ENCODE measurements at regions not wholly inside any gene's neighbourhood (a gene's known extent, or its start where the extent isn't known, plus 50 kb on each side); places are given as distances from the start of the nearest gene placed in this dataset.

DNA sequence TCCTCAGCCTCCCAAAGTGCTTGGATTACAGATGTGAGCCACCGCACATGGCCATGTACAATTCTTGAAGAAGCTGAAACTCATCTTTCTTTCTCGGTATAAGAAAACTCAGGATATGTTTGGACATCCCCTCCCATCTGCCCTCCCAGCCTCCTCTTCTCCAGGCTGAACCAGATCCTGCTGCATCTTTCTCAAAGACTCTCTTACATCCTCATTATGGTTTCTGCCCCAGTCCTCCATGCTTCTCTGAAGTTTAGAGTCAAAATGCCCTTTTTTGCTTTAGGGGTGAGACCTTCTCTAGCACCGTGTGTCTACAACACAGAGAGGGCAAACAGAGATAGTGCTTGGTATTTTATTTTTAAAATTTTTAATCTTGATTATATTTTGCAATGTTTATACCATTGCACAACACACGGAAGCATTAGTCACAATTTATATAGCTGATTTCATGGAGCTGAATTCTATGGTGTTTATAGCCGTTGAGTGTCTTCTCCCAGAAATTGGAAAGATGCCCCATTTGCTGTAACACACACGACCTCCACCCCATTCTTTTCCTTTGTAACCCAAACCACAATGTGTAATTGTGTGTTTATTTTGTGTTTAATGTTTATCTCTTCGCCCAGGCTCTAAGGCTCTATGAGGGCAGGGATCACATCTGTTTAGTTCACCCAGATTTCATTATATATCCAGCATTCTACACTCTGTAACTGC, 206.0 kb upstream of the TNP1 start:
- H3K4me1 Mint-ChIP-seq: peaks cover 3% of the 10 kb centered on the region
- peaks cover 6% of the 10 kb centered on the region for H3K27me3 Mint-ChIP-seq
- H3K4me3 Mint-ChIP-seq: no peak overlapping the region
- ChIA-PET CTCF (no interaction called here), POLR2A (no interaction called here)
- intact Hi-C loops (cut with DNase I, micrococcal nuclease): loop anchor here in 1 of 2 experiments (10.0 kb wide), 1 partner anchor 449 kb away; no protein-coding TSS in a partner anchor
- H3K9me3 Mint-ChIP-seq (ENCODE audit: low read depth): no peaks in the 10 kb centered on the region
- DNase-seq: no peak
- no peak overlapping the region for H3K27ac Mint-ChIP-seq
- H3K36me3 Mint-ChIP-seq (ENCODE audit: low read depth): no peaks in the 10 kb centered on the region
- ATAC-seq: no peak

DNA sequence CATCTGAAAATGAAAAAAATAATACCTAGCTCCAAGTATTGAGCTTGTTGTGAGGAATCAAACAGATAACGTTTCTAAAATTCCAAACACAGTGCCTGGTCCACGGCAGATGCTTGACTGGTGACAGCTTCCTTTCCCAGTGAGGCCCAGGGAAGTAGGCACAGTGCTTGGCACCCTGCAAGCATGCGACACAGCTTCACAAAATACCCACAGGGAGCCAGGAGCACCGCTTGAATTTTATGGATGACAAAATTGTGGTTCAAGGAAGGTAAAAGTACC, 205.1 kb upstream of the TNP1 start:
- no peak for ATAC-seq
- no peak overlapping the region for H3K4me3 Mint-ChIP-seq
- H3K9me3 Mint-ChIP-seq (ENCODE audit: low read depth): no peaks in the 10 kb centered on the region

DNA sequence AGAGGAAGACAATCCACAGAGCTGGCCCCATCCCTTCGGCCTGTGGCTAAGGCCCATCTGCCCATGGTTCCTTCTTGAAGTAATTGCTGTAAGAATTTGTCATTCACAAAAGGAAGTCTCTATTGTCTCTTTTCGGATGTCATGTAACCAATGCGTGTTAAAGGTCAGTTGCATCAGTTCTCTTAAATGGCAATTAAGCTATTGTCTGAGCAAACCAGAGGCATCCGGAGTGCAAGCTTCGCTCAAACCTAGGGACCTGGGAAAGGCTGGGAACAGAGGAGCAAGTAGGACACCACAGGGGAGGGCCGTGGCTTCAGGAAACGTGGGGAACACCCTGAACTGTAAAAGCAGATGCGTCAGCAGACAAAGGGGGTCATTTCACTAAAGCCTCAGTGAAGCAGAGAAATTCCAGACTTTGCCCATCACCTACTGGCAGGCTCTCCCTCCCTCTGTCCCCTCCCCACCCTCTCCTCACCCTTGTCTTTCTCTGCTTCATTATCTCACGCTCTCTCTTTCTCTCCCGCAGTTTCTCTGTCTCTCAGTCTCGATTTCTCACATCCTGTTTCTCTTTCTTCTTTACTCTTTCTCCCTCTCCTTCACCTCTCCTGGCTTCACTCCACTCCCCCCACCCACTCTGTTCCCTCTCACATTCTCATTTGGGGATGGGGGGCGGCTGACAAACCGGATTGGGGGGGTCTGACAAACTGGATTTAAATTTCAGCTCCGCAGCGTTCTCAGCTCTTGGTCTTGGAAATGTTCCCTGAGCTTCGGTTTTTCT, 204.6 kb upstream of the TNP1 start:
- CTCF ChIA-PET: interaction anchor here (0.7 kb wide), 1 partner anchor 395 kb away, joined by 3 read pairs; no protein-coding TSS in a partner anchor

More for the DNA sequence above, 205.1 kb upstream of the TNP1 start:
- intact Hi-C loops (cut with DNase I, micrococcal nuclease): loop anchor here in 1 of 2 experiments (10.0 kb wide), 1 partner anchor 450 kb away; no protein-coding TSS in a partner anchor
- no peak overlapping the region for H3K27ac Mint-ChIP-seq
- no peak for DNase-seq
- no peaks in the 10 kb centered on the region for H3K36me3 Mint-ChIP-seq (ENCODE audit: low read depth)
- peaks cover 3% of the 10 kb centered on the region for H3K4me1 Mint-ChIP-seq
- POLR2A ChIA-PET: no interaction called here
- peaks cover 6% of the 10 kb centered on the region for H3K27me3 Mint-ChIP-seq
- CTCF ChIA-PET: no interaction called here

DNA sequence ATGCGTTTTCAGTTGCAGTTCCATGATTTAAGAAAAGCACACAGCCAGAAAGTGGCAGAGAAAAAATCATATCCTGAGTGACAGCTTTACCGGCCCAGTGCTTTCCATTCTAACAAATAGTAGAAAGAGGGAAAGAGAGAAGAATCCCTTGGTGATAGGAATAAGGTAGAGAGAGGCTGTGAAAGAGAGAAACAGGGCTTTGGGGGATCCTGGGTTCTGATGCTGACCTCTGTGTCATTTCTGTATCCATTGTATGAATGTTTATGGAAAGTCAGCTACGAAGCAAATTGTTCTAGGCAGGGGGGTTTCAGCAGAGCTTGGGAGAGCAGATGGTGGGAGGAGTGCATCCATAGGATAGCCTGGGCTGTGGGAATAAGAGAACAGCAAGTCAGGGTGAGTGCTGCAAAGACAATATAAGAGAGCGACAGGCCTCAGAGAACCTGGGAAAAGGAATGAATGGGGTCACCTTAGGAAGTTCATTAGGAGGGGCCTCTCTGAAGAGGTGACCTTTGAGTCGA, 203.4 kb upstream of the TNP1 start:
- H3K9me3 Mint-ChIP-seq (ENCODE audit: low read depth): no peaks in the 10 kb centered on the region
- DNase-seq (no peak), ATAC-seq (no peak)
- H3K27ac Mint-ChIP-seq: no peak overlapping the region
- peaks cover 3% of the 10 kb centered on the region for H3K4me1 Mint-ChIP-seq
- H3K36me3 Mint-ChIP-seq (ENCODE audit: low read depth): no peaks in the 10 kb centered on the region
- ChIA-PET POLR2A (no interaction called here), CTCF (interaction anchor here (1.0 kb wide), 2 partner anchors 15 to 650 kb away, joined by 3 to 4 read pairs; no protein-coding TSS in a partner anchor)
- no peak overlapping the region for H3K4me3 Mint-ChIP-seq
- peaks cover 6% of the 10 kb centered on the region for H3K27me3 Mint-ChIP-seq
- intact Hi-C loops (cut with DNase I, micrococcal nuclease): loop anchor here in 1 of 2 experiments (10.0 kb wide), 1 partner anchor 452 kb away; no protein-coding TSS in a partner anchor

More for the DNA sequence above, 204.6 kb upstream of the TNP1 start:
- intact Hi-C loops (cut with DNase I, micrococcal nuclease): loop anchor here in 1 of 2 experiments (10.0 kb wide), 1 partner anchor 450 kb away; no protein-coding TSS in a partner anchor
- DNase-seq (no peak), ATAC-seq (no peak)
- Mint-ChIP-seq H3K9me3 (ENCODE audit: low read depth) (no peaks in the 10 kb centered on the region), H3K4me3 (no peak overlapping the region), H3K36me3 (ENCODE audit: low read depth) (no peaks in the 10 kb centered on the region), H3K27me3 (peaks cover 6% of the 10 kb centered on the region), H3K27ac (no peak overlapping the region), H3K4me1 (peaks cover 3% of the 10 kb centered on the region)
- POLR2A ChIA-PET: no interaction called here

DNA sequence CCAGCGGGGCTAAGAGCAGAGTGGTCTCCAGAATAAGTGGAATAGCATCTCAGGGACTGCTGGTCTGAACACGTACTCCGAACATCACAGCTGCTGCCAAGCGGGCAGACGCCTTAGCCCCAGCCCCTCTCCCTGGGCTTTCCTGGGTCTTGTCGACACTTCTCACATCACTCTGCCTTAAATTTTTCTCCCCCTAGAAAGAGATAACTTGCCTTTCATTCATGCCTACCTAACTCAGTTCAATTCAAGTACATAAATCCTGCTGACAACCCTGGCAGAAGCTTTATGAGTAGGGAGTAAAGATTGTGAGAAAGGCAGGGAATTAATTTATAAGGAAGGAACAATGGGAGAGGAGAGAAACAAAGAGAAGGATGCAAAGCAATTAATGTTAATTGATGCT, 202.9 kb upstream of the TNP1 start:
- no peaks in the 10 kb centered on the region for H3K36me3 Mint-ChIP-seq (ENCODE audit: low read depth)
- H3K27me3 Mint-ChIP-seq: peaks cover 6% of the 10 kb centered on the region
- H3K9me3 Mint-ChIP-seq (ENCODE audit: low read depth): no peaks in the 10 kb centered on the region
- CTCF ChIA-PET: interaction anchor here (0.8 to 1.0 kb wide), 3 partner anchors 15 to 650 kb away, joined by 3 to 4 read pairs (median 3); no protein-coding TSS in a partner anchor
- POLR2A ChIA-PET: no interaction called here
- peaks cover 3% of the 10 kb centered on the region for H3K4me1 Mint-ChIP-seq
- intact Hi-C loops (cut with DNase I, micrococcal nuclease): loop anchor here in 1 of 2 experiments (10.0 kb wide), 1 partner anchor 452 kb away; no protein-coding TSS in a partner anchor
- no peak for DNase-seq
- H3K4me3 Mint-ChIP-seq: no peak overlapping the region
- no peak for ATAC-seq
- no peak overlapping the region for H3K27ac Mint-ChIP-seq

DNA sequence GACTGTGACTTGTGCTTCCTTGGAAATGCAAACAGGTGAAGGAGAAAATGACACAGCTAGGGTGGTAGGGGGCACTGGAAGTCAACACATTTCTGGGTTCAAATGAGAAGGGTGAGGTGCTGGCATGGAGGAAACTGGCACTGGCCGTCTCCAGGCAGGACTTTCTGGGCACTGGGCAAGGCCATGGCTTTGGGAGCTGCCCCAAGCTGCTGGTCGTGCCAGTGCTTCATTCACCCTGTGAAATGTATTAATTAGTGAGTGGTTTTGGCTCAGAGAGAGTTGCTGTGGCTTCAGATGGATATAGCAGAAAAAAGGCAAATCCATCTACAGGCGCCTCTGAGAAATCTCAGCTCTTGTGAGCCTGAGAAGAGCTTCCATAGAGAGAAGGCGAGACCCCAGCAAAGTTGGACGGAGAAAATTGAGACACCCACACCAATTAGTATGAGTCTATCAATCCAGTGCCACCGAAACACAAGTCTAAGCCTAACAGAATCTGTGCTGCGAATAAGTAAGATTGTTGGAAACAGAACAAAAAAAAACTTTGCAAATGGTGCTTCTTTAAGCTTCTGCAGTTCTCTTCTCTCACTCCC, 202.1 kb upstream of the TNP1 start:
- intact Hi-C loops (cut with DNase I, micrococcal nuclease): loop anchor here in 1 of 2 experiments (10.0 kb wide), 1 partner anchor 453 kb away; no protein-coding TSS in a partner anchor
- Mint-ChIP-seq H3K4me1 (peaks cover 3% of the 10 kb centered on the region), H3K36me3 (ENCODE audit: low read depth) (no peaks in the 10 kb centered on the region), H3K27me3 (peaks cover 6% of the 10 kb centered on the region), H3K27ac (no peak overlapping the region), H3K9me3 (ENCODE audit: low read depth) (no peaks in the 10 kb centered on the region), H3K4me3 (no peak overlapping the region)
- DNase-seq (no peak), ATAC-seq (no peak)
- ChIA-PET POLR2A (no interaction called here), CTCF (interaction anchor here (0.8 kb wide), 1 partner anchor 599 kb away, joined by 3 read pairs; no protein-coding TSS in a partner anchor)

DNA sequence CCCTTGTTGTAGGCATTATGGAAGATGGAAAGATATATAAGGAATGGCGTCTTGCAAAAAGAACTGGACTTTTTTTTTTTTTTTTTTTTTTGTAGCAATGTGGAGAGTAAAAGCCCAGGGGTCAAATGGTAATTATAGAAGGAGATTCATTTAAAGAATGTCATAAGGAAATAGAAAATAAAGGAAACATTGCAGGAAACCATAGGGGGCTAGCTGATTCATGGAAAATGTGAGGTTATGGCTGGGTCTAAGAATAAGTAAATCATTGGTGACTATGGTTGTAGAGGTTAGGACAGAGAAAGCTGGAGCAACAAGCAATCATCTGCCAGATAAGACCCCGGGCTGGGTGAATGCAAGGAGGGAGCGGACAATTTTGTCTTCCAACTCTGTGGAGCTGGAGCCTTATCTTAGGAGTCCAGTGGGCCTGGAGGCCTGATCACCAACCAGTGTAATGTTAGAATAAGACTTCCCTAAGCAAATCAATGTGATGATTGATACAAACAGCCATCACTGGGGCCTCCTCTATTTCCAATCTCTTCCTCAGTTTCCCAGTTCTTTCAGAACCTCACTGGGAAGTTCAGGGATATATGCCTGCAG, 201.2 kb upstream of the TNP1 start:
- no peaks in the 10 kb centered on the region for H3K27me3 Mint-ChIP-seq

DNA sequence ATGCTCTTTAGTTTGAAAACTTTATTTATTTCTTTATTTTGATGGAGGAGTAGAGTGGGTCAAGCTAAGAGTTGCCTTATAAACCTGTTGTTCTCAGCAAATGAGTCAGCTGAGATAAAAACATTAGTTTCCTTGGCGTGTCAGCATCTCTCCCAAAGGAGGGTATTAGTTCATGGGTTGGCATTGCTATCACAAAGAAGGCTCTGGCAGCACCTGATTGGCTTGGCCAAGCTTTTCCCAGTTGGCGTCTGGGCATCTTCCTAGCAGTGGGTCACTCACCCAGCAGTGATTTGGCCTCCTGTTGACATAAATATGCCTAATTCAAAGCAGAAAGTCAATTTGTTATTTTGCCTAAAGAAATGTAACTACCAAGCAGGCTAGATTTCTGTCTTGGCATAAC, 200.7 kb upstream of the TNP1 start:
- Mint-ChIP-seq H3K9me3 (ENCODE audit: low read depth) (no peaks in the 10 kb centered on the region), H3K4me1 (peaks cover 3% of the 10 kb centered on the region), H3K27me3 (peaks cover 2% of the 10 kb centered on the region), H3K36me3 (ENCODE audit: low read depth) (no peaks in the 10 kb centered on the region), H3K4me3 (no peak overlapping the region), H3K27ac (no peak overlapping the region)
- ChIA-PET POLR2A (no interaction called here), CTCF (no interaction called here)
- ATAC-seq (no peak), DNase-seq (no peak)
- intact Hi-C loops (cut with DNase I, micrococcal nuclease): loop anchor here in 1 of 2 experiments (10.0 kb wide), 1 partner anchor 454 kb away; no protein-coding TSS in a partner anchor

More for the DNA sequence above, 201.2 kb upstream of the TNP1 start:
- H3K4me1 Mint-ChIP-seq: peaks cover 3% of the 10 kb centered on the region
- intact Hi-C loops (cut with DNase I, micrococcal nuclease): loop anchor here in 1 of 2 experiments (10.0 kb wide), 1 partner anchor 454 kb away; no protein-coding TSS in a partner anchor
- DNase-seq (no peak), ATAC-seq (no peak)
- no peaks in the 10 kb centered on the region for H3K36me3 Mint-ChIP-seq (ENCODE audit: low read depth)
- H3K9me3 Mint-ChIP-seq (ENCODE audit: low read depth): no peaks in the 10 kb centered on the region
- no peak overlapping the region for H3K4me3 Mint-ChIP-seq
- ChIA-PET POLR2A (no interaction called here), CTCF (no interaction called here)
- H3K27ac Mint-ChIP-seq: no peak overlapping the region

DNA sequence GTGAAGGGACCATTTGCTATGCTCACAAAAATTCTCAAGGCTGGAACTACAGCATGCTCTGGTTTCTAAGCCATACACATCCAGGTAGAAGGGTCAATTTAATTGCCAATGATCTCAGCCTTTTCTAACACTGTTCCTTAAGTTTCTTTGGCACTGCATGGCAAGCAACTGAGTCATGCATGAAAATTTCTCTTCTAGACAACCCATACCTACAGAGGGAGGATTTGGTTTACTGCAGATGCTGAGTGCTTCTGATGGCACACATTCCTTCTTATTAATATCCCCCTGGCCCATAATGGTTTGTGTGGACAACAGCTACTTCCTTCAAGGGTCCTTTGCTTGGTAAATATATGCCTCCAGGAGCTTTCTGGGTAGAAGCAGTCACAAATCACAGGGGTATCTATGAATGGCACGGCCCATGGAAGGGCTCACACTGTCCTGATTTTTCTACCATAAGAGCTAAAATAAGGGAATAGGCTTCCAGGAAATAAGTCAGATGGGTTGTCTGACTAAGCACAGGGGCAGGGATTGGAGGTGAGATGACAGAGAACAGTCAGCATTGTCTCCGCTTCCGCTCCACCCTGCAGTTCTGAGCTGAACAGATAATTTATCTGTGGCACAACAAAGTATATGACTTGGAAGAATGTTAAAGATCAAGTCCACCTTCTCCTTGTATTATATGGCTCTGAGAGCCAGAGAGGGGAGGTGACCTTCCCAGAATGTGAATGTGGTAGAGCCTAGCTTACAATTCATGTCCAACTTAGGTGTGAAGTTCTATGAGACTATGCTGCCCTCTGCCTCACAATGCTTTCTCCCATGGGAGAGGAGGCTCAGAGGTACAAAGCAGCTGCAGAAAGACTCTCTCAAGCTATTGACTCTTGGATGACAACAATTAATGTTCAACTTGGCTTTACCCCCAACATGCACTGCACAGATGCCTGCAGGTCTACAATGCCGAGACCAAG, 199.2 kb upstream of the TNP1 start:
- H3K4me3 Mint-ChIP-seq: no peak overlapping the region
- H3K4me1 Mint-ChIP-seq: no peaks in the 10 kb centered on the region
- POLR2A ChIA-PET: no interaction called here
- ATAC-seq: no peak
- H3K27me3 Mint-ChIP-seq: peaks cover 2% of the 10 kb centered on the region
- intact Hi-C loops (cut with DNase I, micrococcal nuclease): no loop called here
- H3K27ac Mint-ChIP-seq: no peak overlapping the region
- CTCF ChIA-PET: no interaction called here
- H3K9me3 Mint-ChIP-seq (ENCODE audit: low read depth): no peaks in the 10 kb centered on the region
- DNase-seq: no peak
- no peaks in the 10 kb centered on the region for H3K36me3 Mint-ChIP-seq (ENCODE audit: low read depth)

DNA sequence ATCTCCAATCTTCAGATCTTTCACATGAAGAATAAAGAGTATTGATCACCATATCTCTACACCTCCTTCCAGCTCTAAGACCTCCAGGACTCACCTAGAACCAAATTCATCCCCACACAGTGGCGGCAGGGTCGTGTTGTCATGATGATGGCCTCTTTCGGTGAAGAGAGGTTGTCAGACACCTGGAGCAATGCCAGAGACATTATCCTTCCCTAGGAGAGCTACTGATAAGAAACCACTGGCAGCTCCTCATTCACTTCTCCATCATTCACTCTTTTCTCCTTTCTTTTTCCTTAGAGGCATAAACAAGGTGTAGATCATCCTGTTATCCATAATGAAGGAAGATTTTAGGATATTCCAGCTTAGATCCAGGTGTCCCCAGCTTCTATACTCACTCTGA, 197.9 kb upstream of the TNP1 start:
- peaks cover 2% of the 10 kb centered on the region for H3K27me3 Mint-ChIP-seq
- ATAC-seq: no peak
- H3K4me1 Mint-ChIP-seq: no peaks in the 10 kb centered on the region
- ChIA-PET CTCF (no interaction called here), POLR2A (no interaction called here)
- intact Hi-C loops (cut with DNase I, micrococcal nuclease): no loop called here
- no peak overlapping the region for H3K4me3 Mint-ChIP-seq
- H3K9me3 Mint-ChIP-seq (ENCODE audit: low read depth): no peaks in the 10 kb centered on the region
- no peak for DNase-seq
- no peak overlapping the region for H3K27ac Mint-ChIP-seq
- no peaks in the 10 kb centered on the region for H3K36me3 Mint-ChIP-seq (ENCODE audit: low read depth)

Measured in activated CD4-positive, alpha-beta T cell treated with anti-CD3 and anti-CD28 coated beads for 36 hours (primary cell).